HepG2 (cell line): ENCODE measurements at regions not wholly inside any gene's neighbourhood (a gene's known extent, or its start where the extent isn't known, plus 50 kb on each side); places are given as distances from the start of the nearest gene placed in this dataset.

ENCODE experiments used
- ATAC-seq: fragments of 200-7000 bp; cut with Tn5 transposase; 3 replicates; pipeline ENCODE4 v1.9.1; 2020; ENCODE audit warnings: mild to moderate bottlenecking, moderate library complexity
- BruUV-seq: library from RNA; stranded (reverse); fragments of 400-500 nt; replicated peaks from 2 replicates; lab custom pipeline; 2021; lab: Mats Ljungman, UMichigan
- CTCF ChIA-PET: fragments of 300-600 bp; formaldehyde crosslinking; extraction: SDS; loops from one replicate; lab custom pipeline; 2021; ENCODE audit warnings: low total read pairs, inconsistent platforms, low intra/inter-chr PET ratio; lab: Yijun Ruan, JAX
- POLR2A ChIA-PET: fragments of 350-600 bp; sonication (Branson Sonifier 250); formaldehyde crosslinking; loops from one replicate; lab custom pipeline; 2020; ENCODE audit warnings: antibody characterized with exemption, inconsistent platforms; lab: Yijun Ruan, JAX
- DNase-seq: peaks from one replicate; pipeline ENCODE4 v3.0.0-alpha.2; 2015; ENCODE audit warnings: low spot score
- FAIRE-seq: peaks from 3 replicates; lab custom pipeline; 2011; peaks lifted over from hg19 to GRCh38; lab: Jason Lieb, UNC
- H2AFZ ChIP-seq: one replicate; pipeline ENCODE4 v1.6.1; 2011; ENCODE audit warnings: low read length, inconsistent platforms
- H3K27ac ChIP-seq: fragments of 300-600 bp; 3 replicates; pipeline ENCODE4 v1.8.0; 2011; ENCODE audit warnings: mixed run types, mild to moderate bottlenecking, mixed read lengths, low read length, inconsistent platforms; ENCODE audit not compliant: insufficient read depth; ENCODE audit errors: extremely low read length
- H3K27me3 ChIP-seq, 2 experiments: fragments of 200-600 bp in 1 of 2; 2 replicates in 1 of 2; 3 replicates in 1 of 2; pipeline versions ENCODE4 v1.6.0 to v1.8.0; 2011; ENCODE audit warnings: low read length in 2 of 2, mild to moderate bottlenecking in 2 of 2, moderate library complexity in 2 of 2, inconsistent platforms in 1 of 2; ENCODE audit not compliant: insufficient read depth in 2 of 2, control insufficient read depth in 1 of 2
- H3K36me3 ChIP-seq, 2 experiments: fragments of 200-600 bp in 1 of 2; replicated peaks in 1 of 2; 2 replicates in 1 of 2; 3 replicates in 1 of 2; pipeline versions ENCODE4 v1.5.1 to v1.8.0; 2011; ENCODE audit warnings: low read length in 2 of 2, inconsistent platforms in 1 of 2; ENCODE audit not compliant: insufficient read depth in 2 of 2, control insufficient read depth in 1 of 2
- H3K4me1 ChIP-seq: 2 replicates; pipeline ENCODE4 v1.5.1; 2012; ENCODE audit warnings: low read length, inconsistent platforms; ENCODE audit not compliant: insufficient read depth
- H3K4me2 ChIP-seq: 2 replicates; pipeline ENCODE4 v1.6.0; 2011; ENCODE audit warnings: low read depth, low read length, inconsistent platforms
- H3K4me3 ChIP-seq, 3 experiments: fragments of 200-600 bp in 1 of 3; sonication (generic), shearing (Covaris generic) in 1 of 3; replicated peaks in 1 of 3; 2 replicates each; pipeline ENCODE4 v1.5.1; 2011 to 2016; ENCODE audit warnings: low read length in 3 of 3, inconsistent platforms in 2 of 3, low read depth in 2 of 3, mild to moderate bottlenecking in 2 of 3, control low read depth in 1 of 3, mixed read lengths in 1 of 3; ENCODE audit not compliant: insufficient read depth in 1 of 3
- H3K79me2 ChIP-seq: one replicate; pipeline ENCODE4 v1.6.1; 2011; ENCODE audit warnings: low read length, inconsistent platforms; ENCODE audit not compliant: insufficient read depth
- H3K9ac ChIP-seq: 2 replicates; pipeline ENCODE4 v1.6.0; 2011; ENCODE audit warnings: mild to moderate bottlenecking, low read depth, low read length, inconsistent platforms; ENCODE audit not compliant: insufficient read depth
- H3K9me3 ChIP-seq: 2 replicates; pipeline ENCODE4 v1.5.1; 2012; ENCODE audit warnings: mild to moderate bottlenecking, low read length
- H4K20me1 ChIP-seq: 2 replicates; pipeline ENCODE4 v1.6.0; 2011; ENCODE audit warnings: inconsistent platforms, mild to moderate bottlenecking, low read length, moderate library complexity; ENCODE audit not compliant: insufficient read depth
- CEBPZ ChIP-seq: IDR thresholded peaks from 2 replicates; pipeline ENCODE4 v1.6.1; 2012; ENCODE audit warnings: low read length, improper control_type of control experiment
- GLI4 ChIP-seq: sonication (generic); formaldehyde crosslinking; IDR thresholded peaks from 2 replicates; pipeline ENCODE4 v1.5.1; 2020; ENCODE audit warnings: missing genetic modification reagents, mild to moderate bottlenecking, moderate library complexity, borderline replicate concordance
- HMGA1 ChIP-seq: sonication (generic); formaldehyde crosslinking; conservative IDR thresholded peaks from 2 replicates; pipeline ENCODE4 v1.4.0; 2020; ENCODE audit warnings: missing genetic modification reagents
- KDM1A ChIP-seq: IDR thresholded peaks from 2 replicates; pipeline ENCODE4 v1.6.1; 2016; ENCODE audit warnings: missing compliant biosample characterization
- NR1H2 ChIP-seq: sonication (generic); formaldehyde crosslinking; IDR thresholded peaks from 2 replicates; pipeline ENCODE4 v1.8.1; 2022; ENCODE audit warnings: low read depth, missing genetic modification reagents, borderline replicate concordance
- NR2F1 ChIP-seq, 2 experiments: fragments of 450-650 bp in 1 of 2; formaldehyde crosslinking in 1 of 2; IDR thresholded peaks; 2 replicates each; pipeline versions ENCODE4 v1.5.0 to v1.6.1; 2016 to 2020; ENCODE audit warnings: mild to moderate bottlenecking in 1 of 2, missing compliant biosample characterization in 1 of 2, missing genetic modification reagents in 1 of 2, moderate library complexity in 1 of 2
- PCBP2 ChIP-seq: fragments of 200-400 bp; formaldehyde crosslinking; optimal IDR thresholded peaks from 2 replicates; pipeline ENCODE3; 2018; ENCODE audit warnings: low read length, low read depth; ENCODE audit not compliant: poor library complexity, severe bottlenecking
- RBM39 ChIP-seq: fragments of 200-400 bp; formaldehyde crosslinking; IDR thresholded peaks from one replicate; pipeline ENCODE4 v1.6.1; 2018; ENCODE audit warnings: antibody characterized with exemption, mild to moderate bottlenecking, low read depth, low read length; ENCODE audit not compliant: poor library complexity, severe bottlenecking
- SKI ChIP-seq: fragments of 450-650 bp; IDR thresholded peaks from one replicate; pipeline ENCODE4 v1.6.1; 2018; ENCODE audit warnings: mild to moderate bottlenecking; ENCODE audit not compliant: partially characterized antibody
- TBX3 ChIP-seq: fragments of 450-650 bp; IDR thresholded peaks from 2 replicates; pipeline ENCODE4 v1.6.1; 2017; ENCODE audit warnings: antibody characterized with exemption, mild to moderate bottlenecking, inconsistent platforms, borderline replicate concordance
- ZNF550 ChIP-seq: sonication (generic); formaldehyde crosslinking; IDR thresholded peaks from 2 replicates; pipeline ENCODE4 v1.4.0; 2020; ENCODE audit warnings: mild to moderate bottlenecking, missing genetic modification reagents, borderline replicate concordance
- WGBS: methylation state at CpG from one replicate; pipeline ENCODE4 v1.1.6; 2017; ENCODE audit warnings: low lambda C conversion rate; 5-methylcytosine and 5-hydroxymethylcytosine counted together
- in situ Hi-C: cut with HindIII; loops from 2 replicates; pipeline ENCODE4 v1.10.0; 2017; ENCODE audit warnings: low pct_unique_long_range_greater_than_20kb; ENCODE audit not compliant: extremely low pct_ligation_motif_present
- intact Hi-C: fragments of 100-400 bp; cut with micrococcal nuclease; formaldehyde crosslinking; loops from one replicate; pipeline ENCODE4 v1.10.0; 2022; ENCODE audit not compliant: unreplicated experiment
- TF ChIP-seq, protein P1 (sequence below): sonication (generic); formaldehyde crosslinking; IDR thresholded peaks from 2 replicates; pipeline ENCODE4 v1.4.0; 2020; ENCODE audit warnings: mild to moderate bottlenecking, missing genetic modification reagents

DNA sequence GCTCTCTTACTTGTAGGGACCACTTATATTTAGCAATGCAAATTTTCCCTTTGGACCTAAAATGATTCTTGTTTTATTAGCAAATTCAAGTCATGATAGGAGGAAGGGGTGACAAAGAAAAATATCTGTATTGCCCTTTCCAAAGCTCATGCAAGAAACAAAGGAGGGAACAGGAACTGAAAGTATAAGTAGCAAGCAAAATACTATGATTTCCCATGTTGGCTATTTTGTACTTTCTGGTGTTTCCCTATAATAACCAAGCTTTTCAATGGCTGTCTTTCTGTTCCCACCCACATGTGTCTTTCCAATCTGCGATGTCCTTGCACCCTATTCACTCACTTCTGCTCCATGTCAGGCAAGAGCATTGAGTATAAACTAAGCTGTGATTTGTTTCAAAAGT lies 279.7 kb downstream of the RNF144A start:
- DNase-seq, result no peak
- FAIRE-seq, result no peak
- Histone ChIP-seq H3K4me2 (no peak overlapping the region), H4K20me1 (no peaks in the 10 kb centered on the region), H3K4me3 (no peak overlapping the region), H3K9me3 (no peaks in the 10 kb centered on the region), H3K4me1 (no peaks in the 10 kb centered on the region), H2AFZ (no peak overlapping the region), H3K27ac (no peak overlapping the region), H3K27me3 (no peaks in the 10 kb centered on the region), H3K9ac (no peak overlapping the region), H3K79me2 (no peaks in the 10 kb centered on the region), H3K36me3 (no peaks in the 10 kb centered on the region)
- ChIA-PET CTCF (no interaction called here), POLR2A (no interaction called here)
- no TSS peak for BruUV-seq
- intact Hi-C loops, result no loop called here
- WGBS, result 2% methylated on average over 1 of the region's 1 CpG
- no peak for TF ChIP-seq PCBP2
- no peak for TF ChIP-seq SKI
- TF ChIP-seq CEBPZ, result no peak
- no peak for TF ChIP-seq RBM39
- TF ChIP-seq GLI4 (CRISPR knock-in tag), result no peak
- no peak for TF ChIP-seq NR1H2 (CRISPR knock-in tag)
- no peak for TF ChIP-seq TBX3
- TF ChIP-seq NR2F1 (CRISPR knock-in tag; IDR thresholded peaks at IDR 0.05), result no peak
- TF ChIP-seq, protein P1, sequence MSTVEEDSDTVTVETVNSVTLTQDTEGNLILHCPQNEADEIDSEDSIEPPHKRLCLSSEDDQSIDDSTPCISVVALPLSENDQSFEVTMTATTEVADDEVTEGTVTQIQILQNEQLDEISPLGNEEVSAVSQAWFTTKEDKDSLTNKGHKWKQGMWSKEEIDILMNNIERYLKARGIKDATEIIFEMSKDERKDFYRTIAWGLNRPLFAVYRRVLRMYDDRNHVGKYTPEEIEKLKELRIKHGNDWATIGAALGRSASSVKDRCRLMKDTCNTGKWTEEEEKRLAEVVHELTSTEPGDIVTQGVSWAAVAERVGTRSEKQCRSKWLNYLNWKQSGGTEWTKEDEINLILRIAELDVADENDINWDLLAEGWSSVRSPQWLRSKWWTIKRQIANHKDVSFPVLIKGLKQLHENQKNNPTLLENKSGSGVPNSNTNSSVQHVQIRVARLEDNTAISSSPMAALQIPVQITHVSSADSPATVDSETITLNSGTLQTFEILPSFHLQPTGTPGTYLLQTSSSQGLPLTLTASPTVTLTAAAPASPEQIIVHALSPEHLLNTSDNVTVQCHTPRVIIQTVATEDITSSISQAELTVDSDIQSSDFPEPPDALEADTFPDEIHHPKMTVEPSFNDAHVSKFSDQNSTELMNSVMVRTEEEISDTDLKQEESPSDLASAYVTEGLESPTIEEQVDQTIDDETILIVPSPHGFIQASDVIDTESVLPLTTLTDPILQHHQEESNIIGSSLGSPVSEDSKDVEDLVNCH (CRISPR knock-in tag), result no peak
- TF ChIP-seq KDM1A (CRISPR knock-in tag), result no peak
- TF ChIP-seq HMGA1 (CRISPR knock-in tag), result no peak
- TF ChIP-seq ZNF550, result no peak
- no peak for ATAC-seq
- in situ Hi-C loops, result no loop called here
